ENCODE measurements at regions not wholly inside any gene's neighbourhood (a gene's known extent, or its start where the extent isn't known, plus 50 kb on each side); places are given as distances from the start of the nearest gene placed in this dataset.

DNA sequence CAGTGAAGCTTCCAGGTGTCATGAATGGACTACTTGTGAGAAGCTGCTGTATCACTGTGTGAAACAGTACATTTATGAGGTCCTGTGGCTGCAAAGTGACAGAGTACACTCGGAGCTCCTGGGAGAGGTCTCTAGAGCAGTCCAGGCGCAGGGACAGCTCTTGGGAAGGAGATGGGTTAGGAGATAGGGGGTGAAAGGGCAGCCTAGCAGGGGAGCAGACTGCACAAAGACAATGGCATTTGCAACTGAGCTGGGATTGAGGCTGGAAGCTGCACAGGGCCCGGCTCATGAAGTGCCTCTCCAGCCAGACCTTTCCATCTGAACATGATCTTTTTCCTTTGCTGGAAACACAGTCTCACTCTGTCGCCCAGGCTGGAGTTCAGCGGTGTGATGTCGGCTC lies 83.6 kb downstream of the RHOB start (continued):
- TF ChIP-seq ZNF687 (CRISPR knock-in tag; IDR thresholded peaks at IDR 0.05) (no peak), ZBTB38 (CRISPR knock-in tag; IDR thresholded peaks at IDR 0.05) (peak; percentile 59; the same call in 1 of the 2 replicates)

DNA sequence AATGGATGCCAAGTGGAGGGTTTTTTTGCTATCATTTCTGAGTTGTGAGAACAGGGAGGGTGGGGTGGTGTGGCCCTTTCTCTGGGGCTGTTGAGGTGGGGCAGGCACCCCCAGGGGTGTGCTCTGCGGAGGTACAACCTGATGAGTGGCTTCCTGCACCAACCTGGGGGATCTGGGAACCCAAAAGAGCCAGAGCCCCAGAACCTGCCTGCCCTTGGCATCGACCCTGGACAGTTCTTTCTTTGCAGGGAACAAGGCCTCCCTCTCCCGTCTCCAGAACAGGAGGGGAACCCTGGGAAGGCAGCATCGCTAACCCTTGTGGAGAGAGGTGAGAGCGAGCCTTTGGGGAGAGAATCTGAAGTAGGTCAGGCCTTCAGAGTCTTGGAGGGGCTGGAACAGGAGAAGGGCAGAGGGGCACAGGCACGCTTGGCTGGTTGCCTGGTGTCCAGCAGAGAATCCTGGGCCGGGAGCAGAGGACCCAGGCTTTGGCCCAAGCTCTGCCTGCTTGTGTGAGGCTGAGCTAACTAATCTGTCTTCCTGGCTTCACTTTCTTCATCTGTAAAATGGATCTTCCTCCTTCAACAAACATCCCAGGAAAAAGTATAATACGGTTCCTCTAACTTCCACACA lies 84.9 kb downstream of the RHOB start:
- H3K9ac ChIP-seq (ENCODE audit: insufficient read depth, low read depth, low read length) = peak overlapping the region; percentile 53; the same call in 1 of the 2 replicates
- H3K4me3 ChIP-seq (replicated peaks in 1 of 3; ENCODE audit: insufficient read depth in 1 of 3, low read depth in 2 of 3, low read length in 3 of 3) = no peak overlapping the region
- ATAC-seq (no peak), FAIRE-seq (no peak), DNase-seq (ENCODE audit: low spot score) (no peak)
- WGBS (ENCODE audit: low lambda C conversion rate) = 97% methylated on average over 8 of the region's 8 CpGs
- no peaks in the 10 kb centered on the region for H3K27me3 ChIP-seq (ENCODE audit: control insufficient read depth in 1 of 2, insufficient read depth in 2 of 2, low read length in 2 of 2)
- no peak overlapping the region for H2AFZ ChIP-seq (ENCODE audit: low read length)
- CTCF ChIA-PET (ENCODE audit: low intra/inter-chr PET ratio, low total read pairs) = no interaction called here
- peak overlapping the region; percentile 59 for H3K27ac ChIP-seq (ENCODE audit: extremely low read length, insufficient read depth, low read length)
- intact Hi-C loops (cut with micrococcal nuclease; ENCODE audit: unreplicated experiment) = no loop called here
- H3K79me2 ChIP-seq (ENCODE audit: insufficient read depth, low read length) = no peaks in the 10 kb centered on the region
- H3K4me1 ChIP-seq (ENCODE audit: insufficient read depth, low read length) = peaks cover 88% of the 10 kb centered on the region
- no peak overlapping the region for H3K4me2 ChIP-seq (ENCODE audit: low read depth, low read length)
- no TSS peak for BruUV-seq (replicated peaks)
- no peaks in the 10 kb centered on the region for H4K20me1 ChIP-seq (ENCODE audit: insufficient read depth, low read length)
- POLR2A ChIA-PET = interaction anchor here (1.3 to 10.9 kb wide), 5 partner anchors 22 to 85 kb away, joined by 4 to 215 read pairs (median 9); partner anchors contain the start of gene RHOB
- H3K9me3 ChIP-seq (ENCODE audit: low read length) = no peaks in the 10 kb centered on the region
- in situ Hi-C loops (cut with HindIII; ENCODE audit: extremely low pct_ligation_motif_present, low pct_unique_long_range_greater_than_20kb) = no loop called here
- no peaks in the 10 kb centered on the region for H3K36me3 ChIP-seq (replicated peaks in 1 of 2; ENCODE audit: control insufficient read depth in 1 of 2, insufficient read depth in 2 of 2, low read length in 2 of 2)
- TF ChIP-seq ZNF839 (CRISPR knock-in tag; IDR thresholded peaks at IDR 0.05; ENCODE audit: borderline replicate concordance) (peak; percentile 61; the same call in 1 of the 2 replicates), ZNF629 (CRISPR knock-in tag; conservative IDR thresholded peaks at IDR 0.05) (peak; percentile 63), ZNF18 (CRISPR knock-in tag; IDR thresholded peaks at IDR 0.05; ENCODE audit: insufficient replicate concordance) (no peak), UBTF (CRISPR knock-in tag; IDR thresholded peaks at IDR 0.05) (0 out of 2 replicates have a peak, but pooled peaks have one; percentile 3), NR2F2 (IDR thresholded peaks at IDR 0.05; ENCODE audit: borderline replicate concordance, low read depth) (no peak)

All from HepG2 (cell line).